ENCODE measurements at regions not wholly inside any gene's neighbourhood (a gene's known extent, or its start where the extent isn't known, plus 50 kb on each side); places are given as distances from the start of the nearest gene placed in this dataset.

- TF ChIP-seq POLR2A (IDR thresholded peaks at IDR 0.05; ENCODE audit: low read depth, low read length): no peak
- no peak for TF ChIP-seq CTCF (IDR thresholded peaks at IDR 0.05; ENCODE audit: extremely low read depth in 1 of 2, insufficient read depth in 1 of 2, low read depth in 1 of 2, low read length in 2 of 2)
- no peak for TF ChIP-seq POLR2AphosphoS5 (IDR thresholded peaks at IDR 0.05; ENCODE audit: insufficient read depth, low read depth, low read length)
- TF ChIP-seq EZH2 (IDR thresholded peaks at IDR 0.05; ENCODE audit: borderline replicate concordance, low read depth, low read length, severe bottlenecking): no peak
- TF ChIP-seq GATA2 (IDR thresholded peaks at IDR 0.05; ENCODE audit: insufficient read depth, insufficient read length, low read depth, low read length): no peak
- no peak for TF ChIP-seq FOS (IDR thresholded peaks at IDR 0.05; ENCODE audit: borderline replicate concordance, insufficient read depth, low read length)
- TF ChIP-seq JUN (IDR thresholded peaks at IDR 0.05; ENCODE audit: borderline replicate concordance, insufficient read depth, insufficient read length, low read depth): no peak
These were observed 1144.5 kb downstream of the FSCB start for GRCh38 chr14:43362586-43362985.

Data from endothelial cell of umbilical vein (primary cell).